HEK293 (cell line): ENCODE measurements at regions not wholly inside any gene's neighbourhood (a gene's known extent, or its start where the extent isn't known, plus 50 kb on each side); places are given as distances from the start of the nearest gene placed in this dataset.

Source experiments
- CTCF ChIP-seq: fragments of 450-650 bp; formaldehyde crosslinking; IDR thresholded peaks from 2 replicates; pipeline ENCODE4 v1.5.1; 2016; ENCODE audit warnings: missing biosample characterization, missing genetic modification characterization
- INSM2 ChIP-seq: fragments of 450-650 bp; formaldehyde crosslinking; IDR thresholded peaks from 2 replicates; pipeline ENCODE4 v1.5.1; 2016; ENCODE audit warnings: missing biosample characterization, missing genetic modification characterization
- PATZ1 ChIP-seq: fragments of 450-650 bp; formaldehyde crosslinking; IDR thresholded peaks from 2 replicates; pipeline ENCODE4 v1.5.1; 2016; ENCODE audit warnings: missing biosample characterization, missing genetic modification characterization
- RBAK ChIP-seq: fragments of 450-650 bp; formaldehyde crosslinking; IDR thresholded peaks from 2 replicates; pipeline ENCODE4 v1.5.1; 2016; ENCODE audit warnings: missing biosample characterization, missing genetic modification characterization
- REPIN1 ChIP-seq: fragments of 450-650 bp; formaldehyde crosslinking; IDR thresholded peaks from 2 replicates; pipeline ENCODE4 v1.5.1; 2017; ENCODE audit warnings: missing biosample characterization, missing genetic modification characterization, low read depth
- ZNF146 ChIP-seq: fragments of 450-650 bp; formaldehyde crosslinking; IDR thresholded peaks from 2 replicates; pipeline ENCODE4 v1.5.1; 2016; ENCODE audit warnings: missing biosample characterization, missing genetic modification characterization
- ZNF221 ChIP-seq: fragments of 450-650 bp; formaldehyde crosslinking; IDR thresholded peaks from 2 replicates; pipeline ENCODE4 v1.5.1; 2017; ENCODE audit warnings: missing biosample characterization, missing genetic modification characterization, borderline replicate concordance
- ZNF274 ChIP-seq, 2 experiments: fragments of 200-500 bp in 1 of 2; fragments of 450-650 bp in 1 of 2; sonication (Bioruptor generic) in 1 of 2; formaldehyde crosslinking in 1 of 2; IDR thresholded peaks; 2 replicates each; pipeline versions ENCODE4 v1.5.1 to v1.6.1; 2014 to 2016; ENCODE audit warnings: borderline replicate concordance in 1 of 2, inconsistent platforms in 1 of 2, low read length in 1 of 2, missing biosample characterization in 1 of 2, missing genetic modification characterization in 1 of 2
- ZNF529 ChIP-seq: fragments of 450-650 bp; formaldehyde crosslinking; IDR thresholded peaks from 2 replicates; pipeline ENCODE4 v1.5.1; 2017; ENCODE audit warnings: missing genetic modification characterization, missing biosample characterization; ENCODE audit not compliant: insufficient replicate concordance
- ZNF658 ChIP-seq: fragments of 450-650 bp; formaldehyde crosslinking; IDR thresholded peaks from 2 replicates; pipeline ENCODE4; 2016; ENCODE audit warnings: missing biosample characterization, missing genetic modification characterization
- ZNF777 ChIP-seq: fragments of 450-650 bp; formaldehyde crosslinking; IDR thresholded peaks from 2 replicates; pipeline ENCODE4 v1.5.1; 2017; ENCODE audit warnings: missing biosample characterization, missing genetic modification characterization, borderline replicate concordance
- ZNF830 ChIP-seq: fragments of 450-650 bp; IDR thresholded peaks from 2 replicates; pipeline ENCODE4 v1.5.0; 2018; ENCODE audit warnings: missing biosample characterization, missing genetic modification characterization, low read depth, mild to moderate bottlenecking, moderate library complexity

- no peak for TF ChIP-seq CTCF (tag by site-specific recombination)
- TF ChIP-seq ZNF658 = no peak
- no peak for TF ChIP-seq ZNF146 (tag by site-specific recombination)
- TF ChIP-seq REPIN1 (tag by site-specific recombination) = no peak
- no peak for TF ChIP-seq ZNF777 (tag by site-specific recombination)
- no peak for TF ChIP-seq INSM2 (tag by site-specific recombination)
- TF ChIP-seq RBAK (tag by site-specific recombination) = no peak
- TF ChIP-seq ZNF221 (tag by site-specific recombination) = no peak
- TF ChIP-seq ZNF529 (tag by site-specific recombination) = no peak
- no peak for TF ChIP-seq ZNF274 (IDR thresholded peaks at IDR 0.05; ENCODE audit: low read length)
- no peak for TF ChIP-seq ZNF274 (tag by site-specific recombination; IDR thresholded peaks at IDR 0.05; ENCODE audit: borderline replicate concordance)
- no peak for TF ChIP-seq PATZ1
- no peak for TF ChIP-seq ZNF830 (tag by site-specific recombination)
Measured at GRCh38 chr6:112407101-112407590, 60.0 kb downstream of the RFPL4B start.
